ENCODE measurements at regions not wholly inside any gene's neighbourhood (a gene's known extent, or its start where the extent isn't known, plus 50 kb on each side); places are given as distances from the start of the nearest gene placed in this dataset.
"Not testable (repeated sequence)": the region's sequence is repeated elsewhere in the genome, so short reads cannot be mapped to it uniquely, and the experiment has no call there.

DNA sequence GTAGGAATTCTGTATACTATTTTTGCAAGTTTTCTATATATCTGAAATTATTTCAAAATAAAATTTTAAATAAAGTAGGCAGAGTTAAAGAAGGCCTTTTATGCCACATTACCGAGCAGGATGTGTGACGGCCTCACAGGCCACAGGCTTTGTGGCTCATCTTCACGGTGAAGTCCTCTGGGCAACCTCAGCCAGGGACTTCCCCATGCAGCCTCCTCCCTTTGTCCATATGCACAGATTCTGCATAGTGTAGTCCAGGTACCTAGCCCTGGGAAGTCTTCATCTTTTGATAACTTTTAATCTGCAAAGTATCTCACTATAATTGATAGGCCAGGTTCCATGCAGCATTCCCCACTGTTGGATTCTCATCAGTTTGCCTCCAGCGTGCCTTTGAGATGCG, 62.8 kb downstream of the ARHGAP11B start:
- H3K27ac ChIP-seq; H3K27me3 ChIP-seq; intact Hi-C loops (cut with DNase I; ENCODE audit: low total_unique reads); H3K36me3 ChIP-seq; in situ Hi-C loops (cut with MboI; ENCODE audit: low pct_ligation_motif_present in 1 of 4, low pct_unique_long_range_greater_than_20kb in 1 of 4, low sequenced_read_pairs in 3 of 4); H3K4me1 ChIP-seq; H3K9me3 ChIP-seq; DNase-seq; H3K4me3 ChIP-seq: not testable (repeated sequence)
- WGBS, 2 donors (ENCODE audit: low coverage in 1 of 2): 91 to 96% methylated on average over 3 to 5 of the region's 5 CpGs

DNA sequence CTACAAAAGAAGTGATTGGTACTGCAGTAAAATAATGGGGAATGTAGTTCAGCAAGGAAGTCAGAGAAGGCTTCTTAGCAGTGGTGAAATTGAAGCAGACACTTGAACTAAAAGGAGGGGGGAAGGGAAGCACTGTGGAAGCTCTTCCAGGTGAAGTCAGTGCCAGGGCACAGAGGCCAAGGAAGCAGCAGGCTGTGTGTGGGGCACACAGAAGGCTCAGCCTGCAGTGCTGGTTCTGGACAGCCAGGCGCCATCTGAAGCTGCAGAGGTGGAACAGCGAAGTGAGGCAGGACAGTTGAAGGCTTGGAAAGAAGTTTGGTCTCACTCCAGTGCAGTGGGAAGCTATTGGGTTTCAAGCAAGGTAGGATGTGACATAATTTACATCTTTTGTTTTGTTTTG, 64.2 kb downstream of the ARHGAP11B start:
- H3K9me3 ChIP-seq; H3K4me3 ChIP-seq; H3K27ac ChIP-seq; H3K27me3 ChIP-seq; in situ Hi-C loops (cut with MboI; ENCODE audit: low pct_ligation_motif_present in 1 of 4, low pct_unique_long_range_greater_than_20kb in 1 of 4, low sequenced_read_pairs in 3 of 4); intact Hi-C loops (cut with DNase I; ENCODE audit: low total_unique reads); H3K4me1 ChIP-seq; DNase-seq; H3K36me3 ChIP-seq: not testable (repeated sequence)
- 88% methylated on average over 2 of the region's 2 CpGs; no CpG with 5 or more reads in 1 of the 2 donors for WGBS, 2 donors (ENCODE audit: low coverage in 1 of 2)

DNA sequence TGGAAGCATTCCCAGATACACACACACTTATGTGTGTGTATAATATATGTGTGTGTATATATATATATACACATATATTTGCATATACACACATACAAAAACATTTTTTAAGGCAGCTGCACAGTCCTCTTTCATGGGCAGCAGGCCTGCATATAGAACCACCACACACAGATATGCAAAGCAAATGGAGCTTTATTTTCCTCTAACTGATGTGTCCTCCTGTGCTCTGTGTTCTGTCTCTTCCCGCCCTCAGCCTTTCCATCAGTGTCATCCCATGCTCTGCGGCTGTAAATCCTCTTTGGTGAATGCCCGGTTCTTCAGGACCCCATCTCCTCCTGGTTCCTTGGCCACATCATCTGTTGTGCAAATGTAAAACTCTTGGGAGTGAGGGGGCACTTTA, 69.9 kb downstream of the ARHGAP11B start:
- H3K27me3 ChIP-seq; H3K4me1 ChIP-seq; in situ Hi-C loops (cut with MboI; ENCODE audit: low pct_ligation_motif_present in 1 of 4, low pct_unique_long_range_greater_than_20kb in 1 of 4, low sequenced_read_pairs in 3 of 4); DNase-seq; H3K27ac ChIP-seq; H3K4me3 ChIP-seq; intact Hi-C loops (cut with DNase I; ENCODE audit: low total_unique reads); H3K36me3 ChIP-seq; H3K9me3 ChIP-seq: not testable (repeated sequence)
- WGBS, 2 donors (ENCODE audit: low coverage in 1 of 2): 80% methylated on average over 1 of the region's 3 CpGs; no CpG with 5 or more reads in 1 of the 2 donors

DNA sequence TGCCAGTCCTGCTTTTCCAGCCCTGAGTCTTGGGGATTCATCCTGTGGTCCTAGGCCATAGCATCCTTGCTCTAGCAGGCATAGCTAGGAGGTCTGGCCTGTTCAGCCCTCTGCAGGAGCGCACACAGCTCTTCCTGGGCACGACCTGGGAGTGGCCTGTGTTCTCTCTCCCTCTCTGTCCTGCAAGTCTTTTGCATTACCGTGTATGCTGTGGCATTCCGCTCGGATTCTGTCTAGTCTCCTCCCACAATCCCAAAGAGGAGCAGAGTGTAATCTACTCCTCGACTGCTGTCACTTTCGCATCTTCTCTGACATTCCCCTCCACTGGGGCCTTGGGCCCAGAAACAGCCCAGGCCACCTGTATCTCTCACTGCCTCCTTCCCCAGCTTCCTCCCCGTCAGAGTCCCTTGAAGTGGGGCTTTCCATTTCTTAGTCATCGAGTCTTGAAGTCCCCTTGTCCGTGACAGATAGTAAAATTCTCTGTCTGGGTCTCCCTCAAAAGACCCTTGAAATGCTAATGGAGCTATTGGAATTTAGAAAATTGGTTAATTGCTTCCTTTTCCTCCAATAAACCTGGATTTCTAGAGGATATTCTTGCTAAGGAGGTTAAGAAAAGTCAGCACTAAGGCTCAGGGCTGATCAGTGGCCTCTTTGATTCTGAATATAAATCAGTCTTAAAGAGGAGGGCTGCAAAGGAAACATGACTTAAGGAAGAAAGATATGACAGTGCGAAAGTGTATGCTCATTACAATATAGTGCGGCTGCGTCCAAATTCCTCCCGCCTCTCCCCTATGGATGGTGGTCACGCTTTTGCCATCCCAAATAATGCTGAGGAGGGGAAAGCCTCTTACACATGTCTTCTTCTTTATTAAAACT, 70.7 kb downstream of the ARHGAP11B start:
- H3K4me3 ChIP-seq; H3K27ac ChIP-seq; DNase-seq; H3K4me1 ChIP-seq; H3K27me3 ChIP-seq; H3K36me3 ChIP-seq; intact Hi-C loops (cut with DNase I; ENCODE audit: low total_unique reads); H3K9me3 ChIP-seq; in situ Hi-C loops (cut with MboI; ENCODE audit: low pct_ligation_motif_present in 1 of 4, low pct_unique_long_range_greater_than_20kb in 1 of 4, low sequenced_read_pairs in 3 of 4): not testable (repeated sequence)
- WGBS, 2 donors (ENCODE audit: low coverage in 1 of 2): 80% methylated on average over 7 of the region's 15 CpGs; no CpG with 5 or more reads in 1 of the 2 donors

DNA sequence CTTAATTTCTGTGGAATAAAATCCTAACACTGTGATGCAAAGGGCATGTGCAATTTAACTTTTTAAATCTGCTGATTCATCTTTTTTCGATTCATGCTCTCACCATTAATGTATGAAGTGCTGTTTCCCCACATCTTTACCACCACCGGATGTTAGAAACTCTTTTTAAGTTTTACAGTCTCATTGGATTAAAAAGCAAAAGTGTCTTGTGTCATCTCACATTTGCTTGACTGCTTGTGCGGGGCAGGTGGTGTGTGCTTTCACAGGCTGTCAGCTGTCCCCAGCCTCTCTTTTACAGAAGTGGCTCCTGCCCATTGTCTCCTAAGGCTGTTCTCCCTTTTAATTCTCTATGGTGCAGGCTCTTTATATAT, 71.4 kb downstream of the ARHGAP11B start:
- 68% methylated on average over 2 of the region's 3 CpGs; no CpG with 5 or more reads in 1 of the 2 donors for WGBS, 2 donors (ENCODE audit: low coverage in 1 of 2)

DNA sequence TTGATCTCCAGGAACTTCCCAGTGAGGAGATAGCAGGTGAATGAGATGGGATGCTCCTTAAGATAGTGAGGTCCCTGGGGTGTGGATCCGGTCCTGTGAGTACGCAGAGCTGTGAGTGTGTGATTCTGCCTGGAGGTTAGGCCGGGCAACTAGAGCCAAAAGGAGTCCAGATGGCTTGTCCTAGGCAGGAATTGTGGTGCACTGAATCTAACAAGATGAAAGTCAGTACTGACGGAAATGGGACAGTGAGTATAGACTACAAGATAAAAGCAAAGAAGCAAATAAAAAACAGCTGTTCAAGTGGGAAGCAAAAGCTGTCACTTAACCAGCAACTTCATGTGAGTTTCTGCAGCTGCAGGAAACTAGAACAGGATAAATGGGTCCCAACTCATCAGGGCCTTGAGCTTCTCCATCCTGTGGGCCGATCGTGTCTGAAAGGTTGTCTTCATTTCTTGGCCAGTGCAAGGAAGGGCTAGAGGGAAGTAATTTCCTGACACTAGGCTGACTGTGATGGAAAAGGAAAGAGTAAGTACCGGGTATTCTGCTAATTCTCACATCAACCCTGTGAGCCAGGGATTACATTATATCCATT, 74.2 kb downstream of the ARHGAP11B start:
- H3K9me3 ChIP-seq; intact Hi-C loops (cut with DNase I; ENCODE audit: low total_unique reads); H3K4me3 ChIP-seq: not testable (repeated sequence)

More for the DNA sequence above, 71.4 kb downstream of the ARHGAP11B start:
- H3K4me1 ChIP-seq; H3K36me3 ChIP-seq; intact Hi-C loops (cut with DNase I; ENCODE audit: low total_unique reads); H3K27ac ChIP-seq; H3K4me3 ChIP-seq; DNase-seq; in situ Hi-C loops (cut with MboI; ENCODE audit: low pct_ligation_motif_present in 1 of 4, low pct_unique_long_range_greater_than_20kb in 1 of 4, low sequenced_read_pairs in 3 of 4); H3K27me3 ChIP-seq; H3K9me3 ChIP-seq: not testable (repeated sequence)

DNA sequence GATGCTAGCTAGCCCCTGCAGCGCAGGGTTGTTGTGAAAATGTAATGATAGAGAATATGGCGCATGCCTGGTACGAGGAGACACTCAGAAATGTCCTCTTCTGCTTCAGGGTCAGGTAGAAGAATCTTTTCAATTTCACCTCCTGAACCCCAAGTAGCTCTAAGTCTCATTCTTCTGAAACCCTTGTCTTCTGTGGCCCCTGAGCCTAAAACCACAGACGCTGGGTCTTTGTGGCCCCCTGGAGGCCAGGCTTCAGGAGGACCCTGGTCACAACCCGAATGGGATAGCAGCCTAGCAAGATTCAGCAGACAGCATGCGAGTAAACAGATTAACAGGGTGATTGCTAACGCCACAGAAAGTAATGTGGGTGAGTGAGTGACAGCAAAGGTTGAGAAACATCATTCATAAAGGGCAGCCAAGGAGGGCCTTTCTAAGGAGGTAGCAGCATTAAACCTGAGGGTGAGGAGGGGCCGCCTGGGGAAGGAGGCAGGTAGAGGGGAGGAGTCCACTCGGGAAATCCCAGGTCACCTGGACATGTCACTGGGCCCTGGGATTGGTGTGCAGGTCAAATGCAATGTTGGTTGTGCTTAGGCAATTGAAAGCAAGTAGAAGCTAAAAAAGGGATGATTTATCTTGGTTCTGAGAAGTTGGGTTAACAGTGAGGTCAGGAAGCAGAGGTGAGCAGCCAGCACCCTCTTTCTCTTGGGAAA, 82.2 kb downstream of the ARHGAP11B start:
- in situ Hi-C loops (cut with MboI; ENCODE audit: low pct_ligation_motif_present in 1 of 4, low pct_unique_long_range_greater_than_20kb in 1 of 4, low sequenced_read_pairs in 3 of 4); H3K27me3 ChIP-seq; DNase-seq; H3K4me3 ChIP-seq; H3K9me3 ChIP-seq; H3K36me3 ChIP-seq; intact Hi-C loops (cut with DNase I; ENCODE audit: low total_unique reads); H3K27ac ChIP-seq; H3K4me1 ChIP-seq: not testable (repeated sequence)
- 96 to 100% methylated on average over 1 to 9 of the region's 9 CpGs for whole genome bisulfite sequencing, 2 donors (ENCODE audit: low coverage in 1 of 2)

More for the DNA sequence above, 74.2 kb downstream of the ARHGAP11B start:
- DNase-seq; H3K27ac ChIP-seq; H3K36me3 ChIP-seq; H3K27me3 ChIP-seq; in situ Hi-C loops (cut with MboI; ENCODE audit: low pct_ligation_motif_present in 1 of 4, low pct_unique_long_range_greater_than_20kb in 1 of 4, low sequenced_read_pairs in 3 of 4); H3K4me1 ChIP-seq: not testable (repeated sequence)
- WGBS, 2 donors (ENCODE audit: low coverage in 1 of 2): 81% methylated on average over 4 of the region's 7 CpGs; no CpG with 5 or more reads in 1 of the 2 donors

DNA sequence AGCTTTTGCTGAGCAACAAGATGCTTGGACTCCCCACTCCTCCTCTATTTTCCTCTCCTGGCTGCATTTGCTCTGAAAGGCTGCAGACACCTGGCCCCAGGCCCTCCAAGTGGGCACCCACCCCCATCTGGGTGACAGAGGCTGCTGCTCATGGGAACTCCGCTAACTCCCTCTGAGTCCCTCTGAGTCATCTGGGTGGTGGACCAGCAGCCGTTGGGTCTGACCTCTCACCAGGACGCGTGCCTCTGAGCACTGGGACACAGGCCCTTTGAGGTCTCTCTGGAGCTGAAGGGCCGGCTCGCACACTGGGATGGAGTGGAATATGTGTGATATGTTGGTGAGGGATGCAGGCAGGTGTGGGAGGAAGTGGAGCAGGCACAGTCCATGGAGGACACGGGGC, 82.9 kb downstream of the ARHGAP11B start:
- in situ Hi-C loops (cut with MboI; ENCODE audit: low pct_ligation_motif_present in 1 of 4, low pct_unique_long_range_greater_than_20kb in 1 of 4, low sequenced_read_pairs in 3 of 4); H3K36me3 ChIP-seq; intact Hi-C loops (cut with DNase I; ENCODE audit: low total_unique reads); H3K27me3 ChIP-seq; H3K4me1 ChIP-seq; DNase-seq; H3K4me3 ChIP-seq; H3K9me3 ChIP-seq; H3K27ac ChIP-seq: not testable (repeated sequence)
- WGBS, 2 donors (ENCODE audit: low coverage in 1 of 2): 96% methylated on average over 4 of the region's 7 CpGs; no CpG with 5 or more reads in 1 of the 2 donors

DNA sequence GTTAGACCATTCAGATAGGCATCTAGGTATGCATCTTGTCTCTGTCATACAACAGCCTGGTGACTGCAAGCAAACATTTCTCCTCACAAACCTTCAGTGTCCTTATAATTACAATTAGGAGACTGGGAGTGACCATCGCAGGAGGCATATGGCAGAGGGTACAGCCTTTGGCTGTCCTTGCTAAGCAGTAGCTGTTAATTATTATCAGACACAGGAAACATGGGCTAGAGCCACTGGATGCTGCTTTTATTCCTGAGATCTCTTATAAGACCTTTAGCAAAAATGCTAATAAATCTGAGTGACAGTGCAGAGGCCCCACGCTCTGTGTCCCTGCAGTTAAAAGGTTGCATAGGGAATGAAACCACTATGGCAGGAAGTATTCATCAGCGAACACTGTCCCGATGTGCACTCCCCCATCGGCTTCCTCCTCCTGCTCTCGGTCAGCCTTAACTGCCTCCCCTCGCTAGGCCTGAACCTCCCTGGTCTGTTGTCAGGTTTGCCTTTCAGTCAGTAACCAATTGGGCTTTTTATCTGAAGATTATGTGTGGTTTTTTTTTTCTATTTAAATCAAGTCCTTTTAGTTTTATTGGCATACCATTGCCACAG, 92.2 kb downstream of the ARHGAP11B start:
- H3K4me1 ChIP-seq; in situ Hi-C loops (cut with MboI; ENCODE audit: low pct_ligation_motif_present in 1 of 4, low pct_unique_long_range_greater_than_20kb in 1 of 4, low sequenced_read_pairs in 3 of 4); H3K9me3 ChIP-seq; H3K27ac ChIP-seq; intact Hi-C loops (cut with DNase I; ENCODE audit: low total_unique reads); H3K36me3 ChIP-seq; H3K4me3 ChIP-seq; H3K27me3 ChIP-seq; DNase-seq: not testable (repeated sequence)
- WGBS, 2 donors (ENCODE audit: low coverage in 1 of 2): 88% methylated on average over 7 of the region's 7 CpGs; no CpG with 5 or more reads in 1 of the 2 donors

DNA sequence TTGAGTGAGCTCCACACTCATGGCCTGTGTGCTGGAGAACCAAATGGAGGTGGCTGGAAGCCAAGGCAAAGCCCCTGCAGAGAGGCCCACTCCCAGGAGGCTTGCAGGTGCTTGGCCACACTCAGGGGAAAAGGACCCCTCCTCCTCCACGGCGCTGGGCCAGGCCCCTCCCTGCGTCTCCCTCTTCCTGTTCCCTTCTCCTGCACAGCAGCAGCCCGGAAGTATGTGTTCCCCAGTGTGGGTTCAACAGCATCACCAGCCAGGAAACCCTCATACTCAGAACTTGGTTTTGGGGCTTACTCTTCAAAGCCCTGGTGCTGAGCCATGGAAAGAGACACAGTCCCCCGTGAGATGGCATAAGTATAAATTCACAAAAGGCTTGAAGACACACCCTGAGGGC, 93.4 kb downstream of the ARHGAP11B start:
- H3K4me3 ChIP-seq; in situ Hi-C loops (cut with MboI; ENCODE audit: low pct_ligation_motif_present in 1 of 4, low pct_unique_long_range_greater_than_20kb in 1 of 4, low sequenced_read_pairs in 3 of 4); DNase-seq; intact Hi-C loops (cut with DNase I; ENCODE audit: low total_unique reads); H3K36me3 ChIP-seq; H3K27me3 ChIP-seq; H3K9me3 ChIP-seq; H3K4me1 ChIP-seq; H3K27ac ChIP-seq: not testable (repeated sequence)
- WGBS, 2 donors (ENCODE audit: low coverage in 1 of 2): 60 to 79% methylated on average over 1 to 5 of the region's 5 CpGs
